ENCODE measurements at regions not wholly inside any gene's neighbourhood (a gene's known extent, or its start where the extent isn't known, plus 50 kb on each side); places are given as distances from the start of the nearest gene placed in this dataset.

DNA sequence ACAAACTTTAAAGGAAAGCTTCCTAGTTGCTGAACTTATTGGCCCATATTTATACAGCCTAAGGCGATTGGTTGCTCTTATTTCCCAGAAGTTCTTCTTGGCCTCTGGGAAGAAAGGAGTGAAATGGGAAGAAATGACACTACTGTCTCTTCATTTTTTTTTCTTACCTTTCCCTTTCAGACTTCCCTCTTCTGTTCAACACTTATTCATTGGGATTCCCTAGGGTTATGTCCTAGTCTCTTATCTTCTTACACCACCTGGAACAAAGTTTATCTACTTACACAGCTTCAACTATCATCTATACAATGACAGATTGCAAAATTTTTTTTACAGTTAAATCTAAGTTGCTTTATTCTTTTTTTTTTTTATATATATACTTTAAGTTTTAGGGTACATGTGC is 68.0 kb downstream of the SNX12 start:
- TF ChIP-seq, protein P1, sequence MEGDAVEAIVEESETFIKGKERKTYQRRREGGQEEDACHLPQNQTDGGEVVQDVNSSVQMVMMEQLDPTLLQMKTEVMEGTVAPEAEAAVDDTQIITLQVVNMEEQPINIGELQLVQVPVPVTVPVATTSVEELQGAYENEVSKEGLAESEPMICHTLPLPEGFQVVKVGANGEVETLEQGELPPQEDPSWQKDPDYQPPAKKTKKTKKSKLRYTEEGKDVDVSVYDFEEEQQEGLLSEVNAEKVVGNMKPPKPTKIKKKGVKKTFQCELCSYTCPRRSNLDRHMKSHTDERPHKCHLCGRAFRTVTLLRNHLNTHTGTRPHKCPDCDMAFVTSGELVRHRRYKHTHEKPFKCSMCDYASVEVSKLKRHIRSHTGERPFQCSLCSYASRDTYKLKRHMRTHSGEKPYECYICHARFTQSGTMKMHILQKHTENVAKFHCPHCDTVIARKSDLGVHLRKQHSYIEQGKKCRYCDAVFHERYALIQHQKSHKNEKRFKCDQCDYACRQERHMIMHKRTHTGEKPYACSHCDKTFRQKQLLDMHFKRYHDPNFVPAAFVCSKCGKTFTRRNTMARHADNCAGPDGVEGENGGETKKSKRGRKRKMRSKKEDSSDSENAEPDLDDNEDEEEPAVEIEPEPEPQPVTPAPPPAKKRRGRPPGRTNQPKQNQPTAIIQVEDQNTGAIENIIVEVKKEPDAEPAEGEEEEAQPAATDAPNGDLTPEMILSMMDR (conservative IDR thresholded peaks at IDR 0.05) = no peak
- no peak for TF ChIP-seq ZFX (IDR thresholded peaks at IDR 0.05)

Measured in C4-2B (cell line).